ENCODE measurements at regions not wholly inside any gene's neighbourhood (a gene's known extent, or its start where the extent isn't known, plus 50 kb on each side); places are given as distances from the start of the nearest gene placed in this dataset.
"Not testable (repeated sequence)": the region's sequence is repeated elsewhere in the genome, so short reads cannot be mapped to it uniquely, and the experiment has no call there.

DNA sequence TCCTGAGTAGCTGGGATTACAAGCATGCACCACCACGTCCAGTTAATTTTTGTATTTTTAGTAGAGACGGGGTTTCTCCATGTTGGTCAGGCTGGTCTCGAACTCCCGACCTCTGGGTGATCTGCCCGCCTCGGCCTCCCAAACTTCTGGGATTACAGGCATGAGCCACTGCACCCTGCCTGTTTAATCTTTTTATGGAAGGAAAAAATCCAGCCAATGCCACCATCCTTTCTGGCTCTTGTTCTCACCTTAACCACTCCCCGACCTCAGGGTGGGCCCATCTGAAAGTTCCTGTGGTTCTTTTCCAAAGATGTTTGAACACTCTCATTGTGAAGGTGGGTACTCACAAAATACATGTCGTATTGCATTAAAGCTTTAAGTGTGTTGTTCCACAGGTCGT is 336.2 kb downstream of the TCERG1L start:
- DNase-seq (ENCODE audit: low read depth in 3 of 3, low spot score in 1 of 3), result not testable (repeated sequence)

DNA sequence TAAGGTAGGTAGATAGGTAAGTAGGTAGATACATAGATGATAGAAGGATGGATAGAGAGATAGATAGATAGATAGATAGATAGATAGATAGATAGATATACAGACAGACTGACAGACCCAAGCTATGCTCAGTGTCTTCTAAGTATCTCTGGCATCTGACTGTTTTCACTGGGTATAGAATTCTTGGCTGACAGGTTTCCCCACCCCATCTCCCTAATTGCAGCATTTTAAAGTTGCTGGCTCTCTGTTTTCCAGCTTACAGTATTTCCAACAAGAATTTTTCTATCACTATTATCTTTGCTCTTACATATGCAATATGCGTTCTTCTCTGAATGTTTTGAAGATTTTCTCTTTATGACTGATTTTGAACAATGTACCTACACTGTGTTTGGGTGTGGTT is 328.7 kb downstream of the TCERG1L start:
- no peak for DNase-seq (ENCODE audit: low read depth in 3 of 3, low spot score in 1 of 3)

DNA sequence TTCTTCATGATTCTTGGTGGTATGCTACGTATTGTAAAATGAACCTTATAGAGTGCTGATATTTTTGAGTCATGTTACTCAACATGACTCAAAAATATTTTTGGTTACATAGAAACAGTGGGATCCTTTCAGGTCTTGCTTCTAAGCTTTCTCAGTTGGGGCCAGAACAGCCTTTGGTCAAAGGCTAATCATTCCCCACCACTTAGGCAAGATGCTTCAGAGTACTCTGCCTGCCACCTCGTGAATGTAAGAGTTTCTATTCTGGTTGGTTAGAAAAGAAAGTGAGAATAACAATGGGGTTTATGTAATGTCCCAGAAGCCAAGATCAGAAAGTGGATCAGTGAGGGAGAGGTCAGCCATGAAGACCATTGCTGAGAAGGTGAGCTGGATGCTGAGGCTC is 327.8 kb downstream of the TCERG1L start:
- DNase-seq (ENCODE audit: low read depth in 3 of 3, low spot score in 1 of 3), result no peak

DNA sequence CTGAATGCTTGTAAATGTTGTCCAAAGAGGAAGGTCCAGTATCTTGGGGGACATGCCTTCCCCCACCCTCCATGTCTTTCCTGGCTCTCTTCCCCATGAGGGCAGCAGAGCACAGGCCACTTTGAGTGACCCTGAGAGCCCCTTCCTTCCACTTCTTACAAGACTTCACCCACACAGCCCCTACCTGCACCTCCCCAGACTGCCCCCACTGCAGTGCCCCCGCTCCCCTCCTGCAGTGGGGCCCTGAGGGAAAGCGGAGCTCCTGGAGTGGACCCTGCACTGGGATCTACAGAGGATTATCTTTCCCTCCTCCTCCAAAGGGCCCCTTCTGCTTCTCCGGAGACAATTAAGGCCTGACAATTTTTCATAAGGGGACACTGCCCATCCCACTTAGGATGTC is 326.8 kb downstream of the TCERG1L start:
- no peak for DNase-seq (ENCODE audit: low read depth in 3 of 3, low spot score in 1 of 3)

DNA sequence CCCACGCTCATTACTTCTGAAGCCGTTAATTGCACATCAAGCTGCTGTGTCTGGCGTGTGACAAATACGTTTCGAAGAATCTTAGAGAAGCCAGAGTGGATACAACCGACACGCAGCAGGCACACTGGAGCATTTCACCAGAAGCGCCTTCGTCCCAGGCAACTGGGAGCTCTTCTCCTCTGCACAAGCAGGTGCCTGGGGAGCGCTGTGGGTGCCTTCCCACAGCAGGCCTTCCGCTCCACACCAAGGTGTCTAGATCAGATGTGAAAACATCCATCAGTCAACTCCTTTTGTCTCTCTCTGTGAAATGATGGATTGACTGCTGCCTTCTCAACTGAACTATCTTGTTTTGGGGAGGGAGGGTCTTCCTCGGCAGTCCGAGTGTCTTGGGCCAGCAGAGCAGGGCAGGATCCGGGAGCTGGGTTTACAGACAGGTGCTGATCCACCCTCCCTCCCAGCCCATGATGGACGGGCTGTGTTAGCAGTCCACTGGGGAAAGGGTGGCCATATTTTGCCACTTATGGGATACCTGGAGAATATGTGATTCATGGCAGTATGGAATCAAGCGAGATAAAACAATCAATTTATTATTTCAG is 326.3 kb downstream of the TCERG1L start:
- DNase-seq (ENCODE audit: low read depth in 3 of 3, low spot score in 1 of 3), result no peak

DNA sequence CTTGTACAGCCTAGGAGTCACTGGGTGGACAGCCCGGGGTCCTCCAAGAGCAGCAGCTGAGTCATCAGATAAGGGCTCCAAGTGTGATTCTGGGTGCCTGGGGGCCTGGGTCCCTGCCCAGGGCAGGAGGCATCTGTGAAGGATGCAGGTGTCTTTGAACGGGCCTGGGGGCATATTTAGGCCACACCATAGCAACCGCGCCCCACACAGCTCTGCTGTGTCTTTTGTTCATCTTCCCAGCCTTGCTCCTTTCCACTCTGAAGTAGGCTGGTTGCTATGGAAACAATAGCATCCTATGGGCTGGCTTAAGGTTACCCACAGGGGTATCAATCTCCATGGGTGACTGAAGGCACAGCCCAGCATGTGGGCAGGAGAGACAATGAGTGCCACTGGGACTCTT is 324.7 kb downstream of the TCERG1L start:
- DNase-seq (ENCODE audit: low read depth in 3 of 3, low spot score in 1 of 3), result no peak

DNA sequence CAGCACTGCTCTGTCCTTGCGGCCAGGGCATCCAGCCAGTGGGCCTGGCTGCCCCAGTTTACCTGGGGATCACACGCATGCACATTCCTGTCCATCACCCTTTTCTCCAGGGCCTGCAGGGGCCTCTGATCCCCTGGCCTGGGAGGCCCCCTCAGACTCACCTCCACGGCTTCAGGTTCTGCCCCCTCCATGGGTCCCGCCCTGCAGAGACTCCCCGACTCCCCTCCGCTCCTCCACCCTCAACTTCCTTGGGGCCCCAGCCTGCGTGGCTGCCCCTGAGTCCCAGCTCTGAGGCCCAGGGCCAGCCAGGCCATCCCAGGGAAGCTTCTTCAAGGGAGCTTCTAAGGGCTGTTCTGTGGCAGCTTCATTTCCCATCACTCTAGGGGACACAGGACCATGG is 324.1 kb downstream of the TCERG1L start:
- no peak for DNase-seq (ENCODE audit: low read depth in 3 of 3, low spot score in 1 of 3)

DNA sequence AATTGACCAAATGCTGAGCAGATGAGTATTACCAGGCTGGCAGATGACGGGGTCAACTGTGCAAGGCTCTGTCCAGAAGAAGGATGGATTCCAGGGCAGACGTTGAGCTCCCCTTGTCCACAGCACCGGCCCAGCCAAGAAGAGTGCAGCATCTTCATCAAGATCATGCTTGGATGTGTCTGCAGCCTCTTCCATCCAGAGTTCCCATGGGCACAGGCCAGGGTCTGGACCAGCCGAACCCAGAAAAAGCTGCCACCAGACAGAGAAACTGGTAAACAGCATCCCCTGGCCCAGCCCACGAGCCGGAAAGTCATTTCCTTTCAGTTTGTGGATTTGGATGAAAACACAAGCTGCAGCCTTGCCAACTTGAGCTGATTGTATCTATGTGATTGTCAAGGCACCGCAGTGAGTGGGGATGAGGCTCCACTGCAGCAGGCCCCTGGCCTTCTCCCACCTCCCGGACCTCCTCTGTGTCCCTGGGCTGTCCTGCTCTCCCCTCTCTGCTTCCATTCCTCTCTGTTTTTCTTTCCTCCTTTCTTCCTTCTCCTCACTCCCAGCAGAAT is 321.8 kb downstream of the TCERG1L start:
- DNase-seq (ENCODE audit: low read depth in 3 of 3, low spot score in 1 of 3), result no peak

DNA sequence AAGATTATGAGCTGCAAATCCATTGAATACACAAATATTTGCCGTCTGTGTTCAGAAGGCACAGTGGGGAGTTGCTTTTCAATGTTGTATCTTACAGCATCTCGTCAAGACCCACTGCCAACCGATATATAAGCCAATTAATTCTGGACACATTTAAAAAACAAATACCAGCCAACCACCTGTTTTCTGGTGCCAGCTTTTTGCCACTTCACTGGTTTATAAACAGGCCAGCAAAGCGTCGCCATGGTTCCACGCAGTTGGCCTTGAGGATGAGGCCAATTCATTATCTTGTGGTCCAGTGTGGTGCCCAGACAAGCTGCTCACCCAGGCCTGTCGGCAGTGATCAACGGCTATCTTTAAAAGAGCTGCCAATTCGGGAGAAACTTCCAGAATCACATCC is 321.0 kb downstream of the TCERG1L start:
- DNase-seq (ENCODE audit: low read depth in 3 of 3, low spot score in 1 of 3), result no peak

DNA sequence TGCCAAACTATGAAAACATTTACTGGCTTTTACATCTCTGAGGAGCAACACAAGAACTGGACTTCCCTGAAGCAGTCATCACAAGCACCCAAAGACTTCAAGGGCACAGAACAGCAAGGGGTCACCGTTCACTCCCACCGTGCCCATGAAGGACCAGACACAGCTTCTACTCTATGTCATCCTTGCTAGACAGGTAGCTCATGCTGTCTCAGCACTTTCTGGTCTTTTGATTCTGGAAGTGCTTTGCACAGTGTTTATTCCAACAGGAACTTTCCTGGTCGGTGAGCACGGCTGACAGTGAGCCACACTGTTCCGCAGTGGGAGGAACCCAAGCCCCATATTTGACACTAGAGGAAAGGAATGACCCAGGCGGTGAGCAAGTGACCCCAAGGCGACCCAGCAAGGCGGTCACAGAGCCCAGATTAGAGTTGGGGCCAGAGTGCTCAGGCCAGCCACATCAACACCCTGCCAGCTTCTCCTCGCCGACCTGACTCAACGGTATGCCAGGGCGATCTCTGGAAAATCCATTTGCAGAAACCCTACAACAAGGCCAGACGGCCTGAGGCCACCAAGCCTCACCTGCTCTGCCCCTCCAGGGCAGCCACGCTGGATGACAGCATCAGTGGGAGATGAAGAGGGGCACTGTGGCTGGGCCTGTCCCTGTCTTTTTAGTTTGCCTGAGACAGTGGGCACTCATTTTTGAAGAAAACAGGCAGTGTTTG is 318.6 kb downstream of the TCERG1L start:
- no peak for DNase-seq (ENCODE audit: low read depth in 3 of 3, low spot score in 1 of 3)

DNA sequence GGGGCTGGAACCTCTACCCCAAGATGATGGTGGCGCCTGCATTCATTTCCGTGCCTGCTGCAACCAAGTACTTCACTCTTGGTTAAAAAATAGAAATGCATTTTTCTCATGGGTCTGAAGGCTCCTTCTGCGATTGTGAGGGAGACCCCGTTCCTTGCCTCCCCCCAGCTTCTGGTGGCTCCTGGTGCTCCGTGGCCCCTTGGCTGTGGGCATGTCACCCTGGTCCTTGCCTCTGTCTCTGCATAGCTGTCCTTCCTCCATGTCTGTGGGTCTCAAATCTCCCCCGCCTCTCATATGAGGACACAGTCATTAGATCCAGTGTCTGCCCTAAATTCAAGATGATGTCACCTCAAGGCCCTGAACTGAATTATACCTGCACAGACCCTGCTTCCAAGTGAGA is 317.9 kb downstream of the TCERG1L start:
- DNase-seq (ENCODE audit: low read depth in 3 of 3, low spot score in 1 of 3), result no peak

DNA sequence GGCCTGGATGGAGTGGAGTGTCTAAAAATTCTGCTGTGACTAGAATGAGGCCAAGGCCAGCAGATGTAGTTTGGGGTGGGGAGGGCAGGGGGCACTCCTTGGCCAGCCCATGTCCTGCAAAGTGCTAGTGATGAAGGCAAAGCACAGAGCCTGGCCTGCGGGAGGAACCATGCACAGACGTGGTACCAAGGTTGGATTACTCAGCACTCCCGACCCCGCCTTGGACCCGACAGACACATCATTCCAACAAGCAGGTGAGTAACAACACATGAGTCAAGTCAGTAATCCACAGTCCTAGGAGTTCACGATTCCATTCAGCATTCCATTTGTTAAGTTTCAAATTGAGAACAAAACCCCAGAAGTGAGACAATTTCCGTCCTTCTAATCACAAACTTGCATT is 317.3 kb downstream of the TCERG1L start:
- DNase-seq (ENCODE audit: low read depth in 3 of 3, low spot score in 1 of 3), result no peak

DNA sequence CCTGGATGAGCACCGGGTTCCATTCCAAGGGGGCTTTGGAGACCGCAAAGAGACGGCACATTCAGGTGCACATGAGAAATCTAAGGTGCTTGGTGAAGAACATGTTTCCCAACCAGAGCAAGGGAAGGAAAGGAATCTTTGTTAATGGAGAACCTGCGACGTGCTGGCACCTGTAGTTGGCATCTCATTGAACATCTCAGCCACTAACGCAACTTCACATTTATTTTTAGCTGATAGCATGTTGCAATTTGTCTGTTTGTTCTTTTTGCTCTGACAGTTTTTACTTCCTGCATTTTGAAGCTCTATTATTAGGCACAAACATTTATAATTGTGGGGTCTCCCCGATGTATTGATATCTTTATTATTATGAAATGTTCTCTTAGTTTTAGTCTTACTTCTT is 316.7 kb downstream of the TCERG1L start:
- no peak for DNase-seq (ENCODE audit: low read depth in 3 of 3, low spot score in 1 of 3)

DNA sequence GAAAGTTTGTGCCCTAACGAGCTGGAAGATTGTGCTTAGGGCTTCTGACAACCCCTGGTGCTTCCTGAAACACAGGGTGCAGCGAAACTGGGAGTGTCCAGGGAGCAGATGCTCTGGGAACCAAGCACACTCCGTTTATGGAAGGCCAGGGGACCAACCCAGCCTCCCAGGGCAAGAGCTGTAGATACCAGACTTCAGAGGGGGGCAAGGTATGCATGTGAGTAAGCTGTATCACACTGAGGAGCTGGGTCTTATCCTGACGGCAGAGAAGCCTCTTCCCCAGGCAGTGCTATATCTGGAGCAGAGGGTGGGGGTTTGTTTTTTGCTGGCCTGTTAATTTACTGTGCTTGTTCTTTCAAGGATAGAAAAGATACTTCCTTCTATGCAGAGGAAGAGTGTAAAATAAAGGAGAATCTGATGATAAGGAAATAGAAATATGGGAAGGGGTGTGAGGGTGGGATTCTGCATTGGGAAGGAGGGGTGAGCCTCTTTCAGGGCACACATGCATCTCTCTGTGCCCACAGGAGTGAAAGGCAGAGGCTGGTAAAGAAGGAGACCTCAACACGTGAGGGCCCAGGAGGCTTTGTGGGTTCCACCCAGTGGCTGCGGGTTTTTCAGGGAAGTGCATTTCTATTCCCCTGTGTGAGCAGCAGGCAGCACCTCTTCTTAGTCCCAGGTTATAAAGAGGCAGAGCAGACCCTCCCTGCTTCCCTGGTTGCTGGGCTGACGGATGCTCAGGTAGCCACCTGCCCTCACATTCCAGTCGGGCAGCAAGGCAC is 314.1 kb downstream of the TCERG1L start:
- DNase-seq (ENCODE audit: low read depth in 3 of 3, low spot score in 1 of 3), result no peak

DNA sequence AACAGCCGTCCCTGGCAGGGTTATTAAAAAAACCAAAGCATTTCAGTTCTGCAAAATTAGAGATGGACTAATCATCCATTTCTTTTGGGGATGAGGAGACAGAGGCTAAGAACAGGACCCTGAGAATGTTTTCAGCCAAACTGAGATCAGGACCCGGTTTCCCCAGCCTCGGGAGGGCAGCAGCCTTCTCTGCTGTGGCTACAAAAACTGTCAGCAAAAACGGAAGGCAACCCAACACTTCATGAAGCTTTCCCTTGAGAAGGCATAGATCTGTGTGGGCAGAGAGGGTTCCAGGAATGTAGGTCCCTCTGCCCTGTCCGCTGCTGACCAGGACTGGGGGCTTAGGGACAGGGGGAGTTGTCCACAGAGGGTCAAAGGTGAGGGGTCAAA is 313.5 kb downstream of the TCERG1L start:
- DNase-seq (ENCODE audit: low read depth in 3 of 3, low spot score in 1 of 3), result no peak

DNA sequence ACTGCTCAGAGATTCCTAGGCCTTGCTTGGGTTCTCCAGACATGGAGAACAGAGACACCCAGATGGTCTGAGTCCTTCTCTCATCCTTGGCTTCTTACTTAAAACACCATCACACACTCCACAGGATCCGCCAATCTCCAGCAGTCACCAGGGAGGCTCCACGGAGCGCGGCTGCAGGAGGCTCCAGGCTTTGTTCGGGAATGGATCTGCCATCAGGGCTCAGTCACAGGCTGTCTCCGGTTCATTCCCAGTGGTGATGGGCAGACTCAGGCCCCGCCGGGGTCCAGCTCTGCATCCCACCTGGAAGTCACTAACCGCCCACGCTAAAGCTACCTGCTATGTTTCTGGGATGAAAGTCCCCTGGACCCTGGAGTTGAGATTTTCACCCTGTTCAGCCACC is 312.9 kb downstream of the TCERG1L start:
- DNase-seq (ENCODE audit: low read depth in 3 of 3, low spot score in 1 of 3), result no peak

DNA sequence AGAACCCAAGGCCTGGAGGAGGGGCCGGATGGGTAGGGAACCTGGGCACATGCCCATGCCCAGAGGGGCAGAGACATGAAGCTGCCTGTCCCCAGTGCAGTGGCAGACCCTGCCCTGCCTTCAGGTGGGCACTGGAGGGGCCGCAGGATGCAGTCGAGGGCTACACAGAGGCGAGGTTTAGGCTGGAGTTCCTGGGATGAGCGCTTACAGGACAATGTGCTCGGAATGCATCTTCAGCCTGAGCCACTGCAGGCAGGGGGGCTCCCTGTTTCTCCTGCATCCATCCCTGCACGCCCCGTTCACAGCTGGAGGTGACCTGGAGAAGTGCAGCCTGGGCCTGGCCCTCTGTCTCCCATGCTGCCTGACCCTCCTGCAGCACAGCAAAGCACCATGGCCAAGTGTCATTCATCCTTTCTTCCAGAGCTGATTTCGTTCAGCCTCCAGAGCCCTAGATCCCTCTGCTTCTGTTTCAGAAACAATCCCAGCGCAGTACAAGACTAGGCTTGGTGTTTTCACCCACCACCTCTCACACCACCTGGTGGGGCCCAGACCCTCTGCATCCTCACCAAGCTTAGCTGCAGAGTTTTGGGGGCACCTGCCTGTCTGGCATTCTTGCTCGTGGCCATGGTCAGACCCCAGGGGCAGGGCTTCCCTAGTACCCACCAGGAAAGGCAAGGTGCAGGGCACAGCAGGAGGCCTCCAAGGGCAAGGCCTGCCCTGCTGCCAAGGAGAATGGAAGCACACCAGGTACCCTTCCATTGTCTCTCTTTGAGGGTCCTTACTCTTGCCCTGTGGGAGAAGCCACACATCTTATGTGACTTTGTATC is 311.9 kb downstream of the TCERG1L start:
- no peak for DNase-seq (ENCODE audit: low read depth in 3 of 3, low spot score in 1 of 3)

DNA sequence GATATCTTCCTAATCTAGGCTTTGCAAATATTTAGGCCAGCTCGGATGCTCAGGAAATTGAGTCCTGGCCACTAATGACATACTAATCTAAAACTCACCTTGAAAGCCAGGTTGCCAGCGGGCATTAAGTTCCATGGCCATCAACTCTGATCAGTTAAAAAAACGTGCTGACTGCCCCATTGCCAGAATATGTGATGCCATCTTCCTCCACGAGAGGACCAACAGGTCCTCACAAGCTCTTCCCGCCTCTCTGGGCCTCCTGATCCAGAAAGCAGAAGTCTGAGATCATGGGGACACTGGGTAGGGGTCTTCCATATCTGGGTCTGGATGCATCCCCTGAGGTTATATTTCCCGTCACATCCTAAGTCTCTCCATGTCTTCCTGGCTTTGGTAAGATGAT is 311.3 kb downstream of the TCERG1L start:
- DNase-seq (ENCODE audit: low read depth in 3 of 3, low spot score in 1 of 3), result no peak

DNA sequence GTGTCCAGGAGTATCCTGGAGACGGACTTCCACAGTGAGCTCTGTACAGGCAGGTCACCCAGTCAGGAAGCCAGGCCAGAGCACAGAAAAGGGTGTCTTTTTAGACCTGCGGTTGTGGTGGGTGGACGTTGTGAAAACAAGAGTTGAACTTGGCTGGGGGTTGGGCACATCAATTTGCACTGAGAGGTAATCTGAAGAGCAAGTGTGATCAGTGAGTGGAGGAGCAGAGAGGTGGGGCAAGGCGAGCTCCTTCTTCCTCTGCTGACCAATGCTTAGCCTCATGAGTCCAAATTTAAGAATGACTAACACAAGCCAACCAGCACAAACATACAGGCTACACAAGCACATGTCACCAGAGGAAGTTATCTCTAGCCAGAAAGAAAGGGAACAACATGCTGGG is 310.8 kb downstream of the TCERG1L start:
- DNase-seq (ENCODE audit: low read depth in 3 of 3, low spot score in 1 of 3), result no peak

DNA sequence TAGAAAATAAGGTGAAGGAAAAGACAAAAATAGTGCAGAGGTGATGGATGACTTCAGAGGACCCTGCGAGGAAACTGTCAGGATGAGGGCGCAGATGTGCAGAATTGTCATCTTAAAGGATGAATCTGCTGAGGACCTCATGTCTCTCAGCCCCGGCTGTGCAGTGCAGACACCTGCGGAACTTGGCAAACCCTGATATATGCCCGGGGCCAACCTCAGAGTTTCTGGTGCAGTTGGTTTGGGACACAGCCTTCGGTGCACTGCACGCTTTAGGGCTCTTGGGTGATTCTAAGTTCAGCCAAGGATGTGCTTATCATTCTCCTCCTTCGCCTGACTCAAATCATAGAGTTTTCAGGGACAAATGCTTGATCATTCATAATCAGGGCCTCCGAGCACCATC is 310.1 kb downstream of the TCERG1L start:
- DNase-seq (ENCODE audit: low read depth in 3 of 3, low spot score in 1 of 3), result no peak
